Kidney glomerular epithelial cell (primary cell): ENCODE measurements at regions not wholly inside any gene's neighbourhood (a gene's known extent, or its start where the extent isn't known, plus 50 kb on each side); places are given as distances from the start of the nearest gene placed in this dataset.
"Not testable (repeated sequence)": the region's sequence is repeated elsewhere in the genome, so short reads cannot be mapped to it uniquely, and the experiment has no call there.

Experiments used
- DNase-seq: peaks from one replicate; lab custom pipeline; 2025; lab: John Stamatoyannopoulos, UW

- DNase-seq, result not testable (repeated sequence)
Observed at GRCh38 chr16:29274055-29275035, 132.2 kb downstream of the NPIPB11 start.

GRCh38 chr16:29273298-29274054, 133.0 kb downstream of the NPIPB11 start:
- peak; percentile 3 for DNase-seq

GRCh38 chr16:29271721-29272675, 134.5 kb downstream of the NPIPB11 start:
- DNase-seq, result peak; percentile 74

- DNase-seq, result not testable (repeated sequence)
Observed at GRCh38 chr16:29270923-29271322, 135.6 kb downstream of the NPIPB11 start.

- not testable (repeated sequence) for DNase-seq
Observed at GRCh38 chr16:29270033-29270432, 136.5 kb downstream of the NPIPB11 start.

GRCh38 chr16:29269192-29269811, 137.2 kb downstream of the NPIPB11 start:
- DNase-seq, result peak; percentile 72

- peak; percentile 72 for DNase-seq
Observed at GRCh38 chr16:29268785-29269191, 137.7 kb downstream of the NPIPB11 start.

- DNase-seq, result not testable (repeated sequence)
Observed at GRCh38 chr16:29268348-29268747, 138.2 kb downstream of the NPIPB11 start.

- not testable (repeated sequence) for DNase-seq
Observed at GRCh38 chr16:29267891-29268290, 138.6 kb downstream of the NPIPB11 start.

- not testable (repeated sequence) for DNase-seq
Observed at GRCh38 chr16:29267055-29267619, 139.4 kb downstream of the NPIPB11 start.

GRCh38 chr16:29266612-29267011, 139.9 kb downstream of the NPIPB11 start:
- peak; percentile 87 for DNase-seq

- peak; percentile 75 for DNase-seq
Observed at GRCh38 chr16:29265255-29265853, 141.2 kb downstream of the NPIPB11 start.

GRCh38 chr16:29264080-29264837, 142.3 kb downstream of the NPIPB11 start:
- DNase-seq, result not testable (repeated sequence)

GRCh38 chr16:29262725-29263124, 143.8 kb downstream of the NPIPB11 start:
- not testable (repeated sequence) for DNase-seq

- not testable (repeated sequence) for DNase-seq
Observed at GRCh38 chr16:29261427-29262248, 144.9 kb downstream of the NPIPB11 start.

- not testable (repeated sequence) for DNase-seq
Observed at GRCh38 chr16:29260683-29261426, 145.7 kb downstream of the NPIPB11 start.

- not testable (repeated sequence) for DNase-seq
Observed at GRCh38 chr16:29259635-29260457, 146.7 kb downstream of the NPIPB11 start.
